NCI-H2196 treated with DMSO at 0.1 percent for 48 hours (cell line): ENCODE measurements at regions not wholly inside any gene's neighbourhood (a gene's known extent, or its start where the extent isn't known, plus 50 kb on each side); places are given as distances from the start of the nearest gene placed in this dataset.
"Not testable (repeated sequence)": the region's sequence is repeated elsewhere in the genome, so short reads cannot be mapped to it uniquely, and the experiment has no call there.

Experiments used
- DNase-seq: peaks from one replicate; lab custom pipeline; 2025; ENCODE audit not compliant: unreplicated experiment; lab: John Stamatoyannopoulos, UW

GRCh38 chr12:42030588-42030987 lies 114.1 kb downstream of the GXYLT1 start:
- no peak for DNase-seq

GRCh38 chr12:42027546-42027945 lies 117.1 kb downstream of the GXYLT1 start:
- DNase-seq, result no peak

- no peak for DNase-seq
Measured at GRCh38 chr12:42024495-42024830, 120.2 kb downstream of the GXYLT1 start.

- DNase-seq, result no peak
Measured at GRCh38 chr12:42023733-42024494, 120.8 kb downstream of the GXYLT1 start.

GRCh38 chr12:42021937-42022336 lies 122.7 kb downstream of the GXYLT1 start:
- DNase-seq, result not testable (repeated sequence)

- DNase-seq, result no peak
Measured at GRCh38 chr12:42021469-42021868, 123.2 kb downstream of the GXYLT1 start.

- no peak for DNase-seq
Measured at GRCh38 chr12:42020226-42020625, 124.4 kb downstream of the GXYLT1 start.

- no peak for DNase-seq
Measured at GRCh38 chr12:42019746-42020145, 124.9 kb downstream of the GXYLT1 start.

- no peak for DNase-seq
Measured at GRCh38 chr12:42017051-42017450, 127.6 kb downstream of the GXYLT1 start.

- no peak for DNase-seq
Measured at GRCh38 chr12:42015051-42015461, 129.6 kb downstream of the GXYLT1 start.

- not testable (repeated sequence) for DNase-seq
Measured at GRCh38 chr12:42012501-42012900, 132.2 kb downstream of the GXYLT1 start.

- DNase-seq, result no peak
Measured at GRCh38 chr12:42010715-42011114, 134.0 kb downstream of the GXYLT1 start.

GRCh38 chr12:42010257-42010656 lies 134.4 kb downstream of the GXYLT1 start:
- DNase-seq, result no peak

- no peak for DNase-seq
Measured at GRCh38 chr12:42008996-42009395, 135.7 kb downstream of the GXYLT1 start.

GRCh38 chr12:42003031-42003430 lies 141.6 kb downstream of the GXYLT1 start:
- no peak for DNase-seq

- no peak for DNase-seq
Measured at GRCh38 chr12:42002563-42002962, 142.1 kb downstream of the GXYLT1 start.

- no peak for DNase-seq
Measured at GRCh38 chr12:41998436-41998835, 146.2 kb downstream of the GXYLT1 start.

GRCh38 chr12:41993283-41993682 lies 151.4 kb downstream of the GXYLT1 start:
- DNase-seq, result no peak

GRCh38 chr12:41992692-41993215 lies 151.9 kb downstream of the GXYLT1 start:
- no peak for DNase-seq

GRCh38 chr12:41992022-41992421 lies 152.7 kb downstream of the GXYLT1 start:
- DNase-seq, result no peak

- DNase-seq, result no peak
Measured at GRCh38 chr12:41988715-41989114, 156.0 kb downstream of the GXYLT1 start.

GRCh38 chr12:41986513-41986912 lies 158.2 kb downstream of the GXYLT1 start:
- DNase-seq, result not testable (repeated sequence)

- no peak for DNase-seq
Measured at GRCh38 chr12:41983856-41984255, 160.8 kb downstream of the GXYLT1 start.
